GM18511 (cell line): ENCODE measurements at regions not wholly inside any gene's neighbourhood (a gene's known extent, or its start where the extent isn't known, plus 50 kb on each side); places are given as distances from the start of the nearest gene placed in this dataset.

Experiments used
- ATAC-seq: cut with Tn5 transposase; IDR thresholded peaks from one replicate; pipeline ENCODE4 v1.9.1; 2021; ENCODE audit warnings: mild to moderate bottlenecking, moderate library complexity; ENCODE audit not compliant: unreplicated experiment

DNA sequence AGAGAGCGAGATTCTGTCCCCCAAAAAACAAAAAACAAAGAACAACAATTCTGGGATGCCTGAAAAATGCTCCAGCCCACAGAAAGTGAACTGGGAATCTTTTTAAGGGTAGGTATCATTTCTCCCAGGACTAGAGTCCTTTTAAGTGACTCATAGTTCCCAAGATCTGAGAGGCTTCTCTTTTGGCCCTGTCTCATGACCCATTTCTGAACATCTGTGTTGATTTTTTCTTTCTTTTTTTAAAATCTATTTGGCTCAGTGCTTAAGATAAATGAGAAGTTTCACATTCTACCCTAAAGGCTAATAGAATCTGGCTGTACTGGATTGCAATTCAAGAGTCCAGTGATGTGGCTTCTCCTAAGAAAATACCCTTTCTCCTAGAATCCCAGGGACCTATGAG, 217.6 kb upstream of the FOXQ1 start:
- ATAC-seq = no peak

DNA sequence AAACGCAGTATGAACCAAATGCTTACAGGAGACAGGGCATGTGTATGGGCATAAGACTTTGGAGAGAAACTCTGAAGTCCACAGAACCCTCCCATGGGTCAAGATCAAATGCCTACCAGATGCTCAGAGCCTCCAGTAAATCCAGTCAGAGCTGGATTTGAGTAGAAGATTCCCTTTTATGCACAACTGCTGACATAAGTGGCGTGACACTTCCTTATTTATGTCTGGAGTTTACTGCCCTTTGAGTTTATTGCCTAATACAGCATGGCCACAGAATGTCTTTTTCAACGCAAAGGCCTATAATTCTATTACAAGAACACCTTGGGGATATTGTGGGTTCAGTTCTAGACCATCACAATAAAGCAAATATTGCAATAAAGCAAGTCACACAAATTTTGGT, 220.0 kb upstream of the FOXQ1 start:
- no peak for ATAC-seq

DNA sequence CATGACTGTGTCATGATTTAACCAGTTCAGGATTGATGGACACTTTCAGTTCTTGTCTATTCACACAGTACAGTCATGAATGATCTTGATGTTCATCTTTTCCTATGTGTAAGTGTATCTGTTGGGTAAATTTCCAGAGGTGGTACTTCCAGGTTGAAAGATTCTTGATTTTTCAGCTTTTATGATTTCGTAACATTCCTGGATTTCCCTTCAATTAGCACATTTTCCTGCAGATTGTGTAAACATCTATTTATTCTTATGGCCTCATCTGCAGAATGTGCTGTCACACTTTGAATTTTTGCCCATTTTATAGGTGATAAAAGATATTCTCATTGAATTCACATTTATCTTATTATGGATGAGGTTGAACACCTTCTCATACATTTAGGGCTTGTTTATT, 222.0 kb upstream of the FOXQ1 start:
- no peak for ATAC-seq

DNA sequence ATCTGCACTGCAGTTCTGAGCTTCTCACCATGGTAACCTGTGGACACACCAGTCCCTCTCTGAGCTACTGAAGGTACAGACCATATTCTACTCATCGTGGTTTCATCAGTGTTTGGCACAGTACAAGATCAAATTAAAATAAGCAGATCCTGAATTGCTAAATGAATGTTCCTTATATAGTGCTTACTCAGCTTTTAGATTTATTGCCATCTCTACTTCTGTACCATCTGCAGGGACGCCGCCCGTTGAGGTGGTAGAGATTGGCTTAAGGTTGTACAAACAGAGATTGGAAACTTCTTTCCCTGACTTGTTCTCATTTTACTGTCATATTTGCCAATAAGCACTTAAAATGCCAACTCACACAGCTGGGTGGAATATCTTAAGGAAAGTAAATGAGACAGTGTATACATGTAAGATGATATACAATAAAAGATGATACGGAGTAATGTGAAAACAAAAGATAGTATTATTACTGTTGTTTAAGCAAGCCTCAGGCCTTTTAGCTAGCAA, 223.4 kb upstream of the FOXQ1 start:
- ATAC-seq = no peak

DNA sequence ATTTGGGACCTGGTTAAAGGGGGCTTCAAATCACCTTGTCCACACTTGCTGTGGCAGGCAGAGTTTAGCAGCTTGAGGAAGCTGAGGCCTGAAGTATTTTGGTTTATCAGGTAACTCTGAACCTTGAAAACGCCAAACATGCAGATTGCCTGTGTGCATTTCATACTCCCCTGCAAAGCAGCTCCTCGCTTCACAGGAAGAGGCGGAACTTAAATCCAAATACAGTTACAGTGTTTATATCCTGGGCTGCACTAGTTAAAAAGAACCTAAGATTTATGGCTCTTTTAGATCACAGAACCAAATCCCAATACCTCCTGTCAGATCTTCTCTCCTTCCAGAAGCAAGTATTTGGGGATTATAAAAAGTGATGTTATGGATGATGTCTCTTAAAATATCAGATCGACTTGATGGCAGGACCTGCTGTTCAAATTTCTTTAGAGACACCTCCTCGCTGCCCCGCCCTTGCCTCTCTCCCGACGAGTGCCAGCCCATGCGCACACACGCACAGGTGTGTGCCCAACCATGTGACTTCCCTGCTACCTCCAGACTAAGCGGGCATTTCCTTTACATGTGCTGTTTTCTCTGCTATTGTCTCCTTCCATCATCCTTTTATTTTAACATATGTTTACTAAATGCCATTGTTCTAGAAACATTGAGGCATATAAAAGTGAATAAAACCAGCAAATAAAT, 224.6 kb upstream of the FOXQ1 start:
- ATAC-seq = no peak

DNA sequence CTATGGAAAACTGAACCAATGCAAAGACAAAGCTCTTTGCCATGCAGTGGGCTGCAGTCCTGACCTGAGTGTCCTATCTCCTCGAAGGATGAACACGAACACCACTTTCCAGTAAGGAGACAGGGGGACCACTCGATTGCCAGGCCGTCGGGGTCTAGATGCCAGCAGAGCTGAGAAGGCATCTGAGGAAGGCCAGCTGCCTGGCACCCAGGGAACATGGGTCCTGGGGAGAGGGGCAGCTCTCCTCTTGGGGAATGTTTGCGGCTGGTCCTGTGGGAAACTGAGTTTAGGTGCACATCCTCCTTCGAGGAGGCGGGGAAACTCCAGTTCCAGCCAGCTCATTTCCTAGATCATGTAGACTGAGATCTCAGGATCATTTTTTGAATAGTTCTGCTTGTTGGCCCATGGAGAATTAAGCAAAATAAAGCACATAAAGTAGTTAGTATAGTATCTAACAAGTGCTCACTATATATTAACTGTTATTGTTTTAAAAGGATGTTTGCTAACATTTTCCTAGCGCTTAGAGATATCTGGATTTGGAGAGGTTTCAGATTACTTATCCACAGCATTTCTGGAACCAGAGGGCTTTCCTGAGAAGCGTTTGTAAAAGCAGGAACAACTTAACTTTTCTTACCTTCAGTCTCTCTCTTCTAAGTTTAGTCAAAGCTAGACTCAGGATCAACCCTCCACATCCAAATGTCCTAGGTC, 225.3 kb upstream of the FOXQ1 start:
- no peak for ATAC-seq

DNA sequence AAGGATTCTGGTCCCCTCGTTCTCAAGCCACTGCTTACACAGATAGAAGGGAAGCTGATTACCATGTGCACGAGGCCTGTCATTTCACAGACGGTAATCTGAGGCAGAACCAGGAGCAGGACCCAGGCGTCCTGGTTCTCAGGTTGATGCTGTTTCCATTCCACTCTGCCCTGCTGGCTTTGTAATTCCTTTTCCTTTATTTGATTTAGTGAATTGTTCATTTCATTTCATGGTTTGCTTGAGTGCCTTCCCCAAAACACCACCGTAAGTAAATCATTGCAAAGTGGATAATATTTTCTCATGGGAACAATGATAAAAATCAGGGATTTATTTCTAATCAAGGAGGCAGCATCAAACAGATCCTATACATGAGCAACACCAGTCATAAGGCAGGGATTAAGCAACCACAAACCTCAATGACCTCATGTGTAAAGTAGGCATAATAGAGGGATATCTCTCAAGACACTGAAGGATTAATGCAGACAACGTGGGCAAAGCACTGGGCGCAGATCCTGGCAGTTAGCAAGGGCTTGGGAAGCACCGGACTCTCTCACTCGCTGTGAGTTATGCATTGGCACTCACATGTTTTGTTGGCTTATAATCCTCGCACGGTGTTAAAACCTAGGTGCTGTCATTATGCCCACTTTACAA, 229.5 kb upstream of the FOXQ1 start:
- ATAC-seq = no peak

DNA sequence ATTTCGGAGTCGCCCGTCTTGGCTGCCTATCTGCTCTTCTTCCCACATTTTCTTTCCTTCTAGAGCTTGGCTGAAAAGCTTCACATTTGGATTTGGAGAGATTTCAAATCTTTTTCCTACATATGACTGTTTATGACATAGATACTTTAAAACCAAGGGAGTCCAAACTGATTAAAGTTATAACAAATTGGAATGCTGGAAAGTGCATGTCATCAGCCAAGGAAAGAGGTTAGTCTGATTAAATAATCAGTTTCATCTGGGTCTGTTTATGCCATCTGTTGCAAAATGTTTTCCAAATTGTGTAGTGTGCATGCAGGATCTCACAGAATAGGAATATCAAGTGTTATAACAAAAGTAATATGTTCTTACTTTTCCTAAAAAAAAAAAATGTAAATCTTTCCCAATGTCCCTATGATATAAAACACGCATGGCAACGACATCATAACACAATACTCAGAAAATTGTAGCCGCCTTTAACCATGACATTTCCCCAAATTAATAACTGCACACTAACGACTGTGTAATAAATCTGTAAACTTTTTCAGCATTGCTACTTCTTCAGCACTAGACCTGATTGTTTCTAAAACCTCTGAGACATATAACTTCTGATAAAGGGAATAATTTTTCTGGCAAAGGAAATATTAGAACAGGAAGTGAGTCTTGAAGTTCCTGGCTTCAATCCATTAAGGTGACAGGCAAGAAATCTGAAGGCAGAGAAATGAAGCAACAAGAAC, 230.2 kb upstream of the FOXQ1 start:
- ATAC-seq = no peak

DNA sequence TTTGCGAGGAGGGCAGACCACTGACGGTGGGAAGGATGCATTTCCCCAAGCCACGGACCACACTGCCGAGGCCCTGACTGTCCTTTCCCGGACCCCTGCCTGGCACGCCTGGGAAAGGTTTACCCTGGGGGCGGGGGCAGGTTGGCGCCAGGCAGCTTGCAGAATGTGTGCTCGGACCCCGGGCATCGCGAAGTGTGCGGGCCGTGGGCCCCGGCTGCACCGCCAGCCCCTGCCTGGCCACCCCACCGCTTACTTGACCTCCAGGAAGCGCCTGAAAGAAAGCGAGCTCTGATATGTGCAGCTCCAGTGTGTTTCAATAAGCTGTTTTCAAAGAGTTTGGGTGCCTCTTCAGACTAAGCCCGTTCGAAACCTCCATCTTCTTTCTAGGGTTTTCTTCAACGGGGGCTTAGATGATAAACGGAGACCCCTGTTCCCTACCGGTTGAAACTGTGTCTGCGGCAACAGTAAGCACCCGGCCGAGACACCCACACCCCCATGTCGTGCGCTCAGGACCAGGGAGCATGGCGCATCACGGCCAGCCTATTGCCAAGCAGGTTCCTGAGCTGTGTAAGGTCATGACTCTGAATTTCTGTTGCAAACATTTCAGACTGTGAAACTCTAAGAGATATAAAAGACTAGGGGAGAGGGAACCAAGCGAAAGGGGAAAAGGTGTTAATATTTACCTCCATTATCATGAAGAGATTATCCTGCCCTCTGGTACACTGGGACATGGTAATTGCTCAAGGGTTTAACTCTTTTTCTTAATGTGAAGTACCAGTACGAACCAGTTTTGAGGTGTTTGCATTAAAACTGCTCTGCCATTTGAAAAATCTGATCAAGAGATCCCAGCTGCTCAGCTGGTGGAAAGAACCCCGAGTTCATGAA, 231.2 kb upstream of the FOXQ1 start:
- no peak for ATAC-seq

DNA sequence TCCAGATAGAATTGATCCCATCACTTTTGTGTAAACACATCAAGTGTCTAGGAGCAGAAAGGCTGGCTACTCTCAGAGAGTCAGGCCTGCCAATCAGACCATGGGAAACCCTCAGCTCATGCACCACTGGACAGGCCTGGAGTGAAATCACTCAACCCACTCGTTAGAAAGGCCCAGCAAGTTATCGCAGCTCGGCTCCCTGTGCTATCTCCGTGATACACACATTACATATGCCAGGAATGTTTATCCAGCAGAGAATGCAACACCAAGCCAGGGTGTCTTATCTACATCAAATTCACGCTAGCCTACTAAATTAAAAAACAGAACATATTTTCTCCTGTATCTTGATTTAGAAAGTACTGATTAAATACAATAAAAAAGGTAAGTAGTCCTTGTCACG, 232.4 kb upstream of the FOXQ1 start:
- ATAC-seq = no peak

DNA sequence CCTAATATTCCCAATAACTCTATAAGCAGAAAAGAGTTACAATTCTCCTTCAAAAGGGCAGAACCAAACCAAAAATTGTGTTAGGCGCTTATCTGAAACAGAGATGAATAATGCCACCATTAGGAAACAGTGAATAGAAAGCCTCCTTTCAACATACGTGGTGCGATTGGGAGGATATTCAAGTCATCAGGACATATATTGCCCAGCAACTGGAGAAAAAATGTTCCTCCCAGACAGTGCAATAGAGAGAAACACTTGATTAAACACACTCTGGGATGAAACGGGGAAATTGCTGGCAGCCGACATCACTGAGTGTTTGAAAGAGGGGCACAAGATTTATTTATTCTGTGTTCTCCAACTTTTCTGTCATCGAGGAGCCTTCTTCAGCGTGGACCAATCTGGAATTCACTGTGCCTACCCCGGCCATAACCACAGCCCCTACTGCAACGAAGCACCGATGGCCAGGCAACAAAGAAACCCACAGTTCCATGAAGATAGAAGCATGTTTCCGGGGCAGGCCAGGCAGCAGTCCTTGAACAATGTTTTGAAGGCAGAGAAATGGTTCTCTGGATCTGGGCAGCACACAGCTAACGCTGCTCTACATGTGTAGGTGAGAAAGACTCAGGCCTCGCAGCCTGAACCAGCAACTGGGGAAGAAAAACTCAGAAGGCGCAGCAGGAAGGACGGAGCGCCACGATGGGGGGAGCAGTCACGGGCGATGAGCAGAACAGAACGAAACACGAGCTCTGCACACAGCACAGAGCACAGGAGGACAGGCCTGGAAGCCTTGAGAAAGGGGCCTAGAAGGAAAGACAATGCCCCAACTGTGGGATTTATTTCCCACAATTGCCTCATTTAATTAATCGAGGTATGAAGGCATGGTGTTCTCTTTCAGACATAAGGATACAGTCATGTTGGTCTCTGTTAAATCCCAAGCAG, 234.2 kb upstream of the FOXQ1 start:
- ATAC-seq = no peak

DNA sequence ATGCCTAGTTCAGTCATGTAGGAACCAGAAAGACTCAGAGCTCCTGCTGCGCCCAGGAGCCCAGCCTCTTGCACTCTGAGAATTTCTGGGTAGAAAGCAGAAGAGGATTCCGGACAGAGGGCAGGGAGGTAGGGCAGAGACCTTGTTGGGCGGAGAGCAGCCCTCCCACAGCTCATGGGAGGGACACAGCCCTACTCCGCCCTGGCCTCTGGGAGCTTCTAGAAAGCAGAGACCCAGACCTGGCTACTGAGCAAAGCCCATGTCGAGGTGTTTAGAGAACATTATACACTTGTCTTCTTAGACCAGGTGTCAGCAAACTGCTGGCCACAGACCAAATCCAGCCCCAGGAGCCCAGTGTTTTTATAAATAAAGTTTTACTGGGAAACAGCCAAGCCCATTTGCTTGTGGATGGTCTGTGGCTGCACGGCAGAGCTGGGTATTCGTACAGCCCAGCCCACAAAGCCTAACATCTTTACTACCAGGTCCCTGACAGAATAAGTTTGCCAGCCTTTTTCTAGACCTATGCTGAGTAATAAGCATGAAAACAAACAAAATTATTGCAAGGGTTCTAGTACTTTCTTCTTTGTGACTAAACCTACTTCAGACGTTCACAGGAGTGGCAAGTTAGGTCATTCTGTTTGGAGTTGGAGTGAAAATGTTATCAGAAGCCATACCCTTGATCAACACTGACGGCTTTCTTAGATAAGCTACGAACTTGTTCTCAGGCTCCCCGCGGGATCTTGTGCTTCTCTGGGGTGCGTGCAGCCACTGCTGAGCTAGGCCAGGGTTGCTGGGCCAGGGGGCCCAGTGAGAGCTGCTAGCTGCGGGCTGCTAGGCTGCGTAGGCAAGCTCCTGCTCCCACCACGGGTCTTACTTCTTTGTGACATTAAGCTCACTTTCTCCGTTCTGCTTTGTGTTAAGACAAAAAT, 235.1 kb upstream of the FOXQ1 start:
- no peak for ATAC-seq

DNA sequence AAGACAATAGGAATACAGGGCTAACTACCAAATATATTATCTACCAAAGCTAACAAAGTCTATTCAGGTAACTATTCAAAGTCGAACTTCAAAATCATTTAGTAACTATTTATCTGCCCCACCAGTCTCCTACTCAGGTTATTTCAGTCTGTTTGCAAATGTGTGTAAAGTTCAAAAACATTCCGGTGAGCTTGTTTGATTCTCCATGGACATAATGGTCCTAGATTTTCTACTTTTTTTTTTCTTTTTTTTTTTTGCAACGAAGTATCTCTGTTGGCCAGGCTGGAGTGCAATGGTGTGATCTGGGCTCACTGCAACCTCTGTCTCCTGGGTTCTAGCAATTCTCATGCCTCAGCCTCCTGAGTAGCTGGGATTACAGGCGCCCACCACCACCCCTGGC, 236.0 kb upstream of the FOXQ1 start:
- ATAC-seq = no peak

DNA sequence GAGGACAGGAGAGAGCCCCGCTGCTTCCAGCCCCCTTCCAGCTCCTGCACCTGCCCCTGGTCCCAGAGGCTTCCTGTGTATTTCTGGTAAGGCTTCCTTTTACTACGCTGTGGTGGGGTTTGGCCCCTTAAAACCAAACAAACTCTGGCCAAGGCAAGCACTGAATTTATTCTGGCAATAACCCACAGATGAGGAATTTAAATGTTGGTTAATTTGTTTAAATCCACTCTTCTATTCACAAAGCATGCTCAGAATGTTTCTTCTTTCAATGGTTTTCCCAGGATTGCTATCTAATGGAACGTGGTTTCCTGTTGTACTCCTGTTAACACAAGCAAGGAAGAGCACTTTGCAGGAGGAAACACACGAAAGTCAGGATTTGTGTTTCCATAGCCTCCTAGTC, 236.5 kb upstream of the FOXQ1 start:
- no peak for ATAC-seq

DNA sequence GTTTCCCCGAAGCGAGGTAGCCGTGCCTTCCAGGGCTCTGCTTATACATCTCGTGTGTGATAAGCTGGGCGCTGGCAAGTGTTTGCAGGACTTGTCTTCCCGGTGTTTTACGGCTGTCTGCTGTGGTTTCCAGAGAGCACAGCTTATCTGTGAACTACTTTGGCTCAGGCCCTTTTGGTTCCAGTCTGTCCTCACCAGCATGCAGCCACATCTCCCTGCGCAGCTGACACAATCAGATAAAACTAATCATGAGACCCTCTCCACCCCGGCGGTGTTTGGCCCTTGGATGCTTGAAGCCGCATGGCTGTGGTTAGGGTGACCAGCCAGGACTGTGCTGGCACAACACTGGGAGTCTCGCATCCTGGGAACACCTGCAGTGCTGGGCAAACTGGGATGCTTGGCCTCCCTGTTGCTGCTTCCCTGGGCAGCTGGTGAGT, 241.8 kb upstream of the FOXQ1 start:
- no peak for ATAC-seq

DNA sequence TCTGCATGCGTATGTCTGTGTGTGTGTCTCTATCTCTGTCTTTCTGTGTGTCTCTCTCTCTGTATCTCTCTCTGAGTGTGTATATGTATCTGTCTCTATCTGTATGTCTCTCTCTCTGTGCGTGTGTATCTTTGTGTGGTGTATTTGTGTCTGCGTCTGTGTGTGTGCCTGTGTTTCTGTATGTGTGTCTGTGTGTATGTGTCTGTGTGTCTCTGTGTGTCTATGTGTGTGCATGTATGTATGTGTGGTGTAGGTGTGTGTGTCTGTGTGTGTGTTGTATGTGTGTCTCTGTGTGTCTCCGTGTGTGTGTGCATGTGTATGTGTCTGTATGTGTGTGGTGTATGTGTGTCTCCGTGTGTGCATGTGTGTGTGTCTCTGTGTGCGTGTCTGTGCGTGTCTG, 243.0 kb upstream of the FOXQ1 start:
- no peak for ATAC-seq

DNA sequence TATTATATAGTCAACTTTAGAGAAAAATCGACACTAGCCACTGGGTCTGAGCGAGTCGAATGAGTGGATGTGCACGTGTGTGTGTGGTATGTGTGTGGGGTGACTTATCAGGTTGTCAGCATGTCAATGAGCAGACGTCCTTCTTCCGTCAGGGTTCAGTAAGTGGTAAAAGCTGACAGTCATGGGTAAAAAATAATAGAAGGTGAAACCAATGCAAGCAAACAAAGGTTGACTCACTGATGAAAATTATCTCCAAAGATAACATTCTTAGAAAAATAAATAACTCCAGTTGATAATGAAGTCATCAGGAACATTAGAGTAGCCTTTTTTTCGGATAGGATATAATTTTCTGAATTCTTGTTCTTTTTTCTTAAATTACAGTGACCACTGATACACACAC, 243.8 kb upstream of the FOXQ1 start:
- ATAC-seq = no peak

DNA sequence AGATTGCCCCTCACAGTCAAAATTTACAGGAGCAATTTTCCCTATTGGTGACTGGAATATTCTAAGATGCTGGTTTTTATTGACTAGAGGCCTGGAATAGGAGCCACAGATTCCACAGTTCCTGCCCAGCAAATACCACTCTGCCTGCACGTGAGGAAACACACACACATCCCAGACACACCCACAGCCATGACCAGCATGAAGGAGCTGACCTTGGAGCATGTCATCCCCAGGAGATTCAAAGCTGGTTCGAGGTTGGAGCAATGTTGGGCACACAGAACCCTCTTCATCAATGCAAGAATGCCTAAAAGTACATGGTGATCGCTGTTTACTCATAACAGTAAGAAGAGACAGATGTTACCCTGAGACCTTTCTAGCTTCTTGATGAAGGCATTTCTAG, 244.6 kb upstream of the FOXQ1 start:
- ATAC-seq = no peak
